NCI-H187 treated with DMSO at 0.1 percent for 48 hours (cell line): ENCODE measurements at regions not wholly inside any gene's neighbourhood (a gene's known extent, or its start where the extent isn't known, plus 50 kb on each side); places are given as distances from the start of the nearest gene placed in this dataset.
"Not testable (repeated sequence)": the region's sequence is repeated elsewhere in the genome, so short reads cannot be mapped to it uniquely, and the experiment has no call there.

ENCODE experiments used
- DNase-seq: peaks from one replicate; lab custom pipeline; 2025; lab: John Stamatoyannopoulos, UW

- no peak for DNase-seq
Measured at GRCh38 chr12:124383028-124383427, 88.1 kb downstream of the RFLNA start.

GRCh38 chr12:124381456-124382296 is 86.8 kb downstream of the RFLNA start:
- no peak for DNase-seq

GRCh38 chr12:124380796-124381455 is 86.0 kb downstream of the RFLNA start:
- DNase-seq = no peak

GRCh38 chr12:124379938-124380754 is 85.3 kb downstream of the RFLNA start:
- DNase-seq = no peak

GRCh38 chr12:124379379-124379937 is 84.6 kb downstream of the RFLNA start:
- no peak for DNase-seq

GRCh38 chr12:124378926-124379325 is 84.0 kb downstream of the RFLNA start:
- no peak for DNase-seq

GRCh38 chr12:124377981-124378509 is 83.2 kb downstream of the RFLNA start:
- DNase-seq = no peak

- no peak for DNase-seq
Measured at GRCh38 chr12:124376435-124376834, 81.5 kb downstream of the RFLNA start.

GRCh38 chr12:124375789-124376175 is 80.9 kb downstream of the RFLNA start:
- DNase-seq = no peak

GRCh38 chr12:124375141-124375788 is 80.4 kb downstream of the RFLNA start:
- no peak for DNase-seq

- no peak for DNase-seq
Measured at GRCh38 chr12:124374567-124374966, 79.7 kb downstream of the RFLNA start.

- no peak for DNase-seq
Measured at GRCh38 chr12:124374147-124374546, 79.3 kb downstream of the RFLNA start.

- DNase-seq = not testable (repeated sequence)
Measured at GRCh38 chr12:124373701-124374100, 78.8 kb downstream of the RFLNA start.

GRCh38 chr12:124372831-124373230 is 77.9 kb downstream of the RFLNA start:
- DNase-seq = no peak

- no peak for DNase-seq
Measured at GRCh38 chr12:124371970-124372555, 77.2 kb downstream of the RFLNA start.

GRCh38 chr12:124371366-124371765 is 76.5 kb downstream of the RFLNA start:
- DNase-seq = no peak

GRCh38 chr12:124370851-124371250 is 76.0 kb downstream of the RFLNA start:
- no peak for DNase-seq

GRCh38 chr12:124370384-124370783 is 75.5 kb downstream of the RFLNA start:
- DNase-seq = no peak

- DNase-seq = no peak
Measured at GRCh38 chr12:124369827-124370378, 75.0 kb downstream of the RFLNA start.

GRCh38 chr12:124369055-124369826 is 74.3 kb downstream of the RFLNA start:
- no peak for DNase-seq
